DOHH2 (cell line): ENCODE measurements at regions not wholly inside any gene's neighbourhood (a gene's known extent, or its start where the extent isn't known, plus 50 kb on each side); places are given as distances from the start of the nearest gene placed in this dataset.

ENCODE experiments used
- CTCF ChIP-seq: fragments of 200-600 bp; sonication (generic); IDR thresholded peaks from one replicate; pipeline ENCODE4 v1.5.1; 2014; ENCODE audit warnings: antibody characterized with exemption, mild to moderate bottlenecking, low read depth, low read length; ENCODE audit not compliant: poor library complexity, severe bottlenecking
- EZH2phosphoT487 ChIP-seq: fragments of 200-600 bp; sonication (generic); IDR thresholded peaks from 2 replicates; pipeline ENCODE4 v1.6.1; 2017; ENCODE audit warnings: borderline replicate concordance, mild to moderate bottlenecking, antibody characterized with exemption, low read length, moderate library complexity, mixed read lengths

GRCh38 chr4:10781805-10782204 is 97.2 kb upstream of the CLNK start:
- TF ChIP-seq CTCF: no peak
- TF ChIP-seq EZH2phosphoT487: no peak
